ENCODE measurements at regions not wholly inside any gene's neighbourhood (a gene's known extent, or its start where the extent isn't known, plus 50 kb on each side); places are given as distances from the start of the nearest gene placed in this dataset.
"Not testable (repeated sequence)": the region's sequence is repeated elsewhere in the genome, so short reads cannot be mapped to it uniquely, and the experiment has no call there.

GRCh38 chr2:128641421-128642080 is 322.9 kb upstream of the HS6ST1 start:
- DNase-seq: no peak

- no peak for DNase-seq
Observed at GRCh38 chr2:128642316-128642715, 323.6 kb upstream of the HS6ST1 start.

- no peak for DNase-seq
Observed at GRCh38 chr2:128642821-128643220, 324.2 kb upstream of the HS6ST1 start.

DNA sequence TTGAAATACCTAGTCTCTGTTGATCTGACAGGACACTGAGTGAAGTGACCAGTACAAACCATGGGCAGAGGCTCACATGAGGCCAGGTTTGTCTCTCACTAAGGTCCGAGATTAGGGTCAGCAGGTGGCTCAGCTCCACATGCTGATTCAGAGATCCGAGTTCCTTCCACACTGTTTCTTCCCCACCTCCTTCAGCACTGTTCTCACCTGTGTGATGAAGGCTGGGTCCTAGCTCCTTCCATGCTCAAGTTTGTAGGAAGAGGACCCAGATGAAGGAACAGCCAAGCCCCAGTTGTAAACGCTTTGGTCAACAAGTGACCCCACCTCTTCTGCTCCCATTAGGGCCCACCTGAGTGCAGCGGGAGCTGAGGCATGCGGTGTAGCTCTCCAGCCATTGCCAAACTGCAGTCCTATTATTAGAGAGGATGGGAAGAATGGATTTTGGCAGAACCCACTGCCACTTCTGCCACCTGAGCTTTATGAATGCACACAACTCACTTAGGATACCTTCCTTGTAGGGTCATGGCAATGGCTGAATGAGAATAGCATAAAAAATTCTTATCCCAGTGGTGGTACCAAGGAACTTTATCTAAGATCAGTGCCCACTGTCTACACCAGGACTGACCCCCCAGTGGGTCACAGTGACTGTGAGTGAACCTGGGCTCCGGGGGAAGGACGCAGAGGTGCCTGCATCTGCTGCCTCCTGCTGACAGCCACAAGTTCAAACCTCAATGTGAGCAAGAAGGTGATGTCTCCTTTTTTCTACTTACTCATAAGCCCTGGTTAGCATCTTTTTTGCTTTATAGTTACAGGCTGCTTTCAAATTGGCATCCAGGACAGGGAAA is 324.8 kb upstream of the HS6ST1 start:
- DNase-seq: no peak

- no peak for DNase-seq
Observed at GRCh38 chr2:128644156-128644555, 325.5 kb upstream of the HS6ST1 start.

DNA sequence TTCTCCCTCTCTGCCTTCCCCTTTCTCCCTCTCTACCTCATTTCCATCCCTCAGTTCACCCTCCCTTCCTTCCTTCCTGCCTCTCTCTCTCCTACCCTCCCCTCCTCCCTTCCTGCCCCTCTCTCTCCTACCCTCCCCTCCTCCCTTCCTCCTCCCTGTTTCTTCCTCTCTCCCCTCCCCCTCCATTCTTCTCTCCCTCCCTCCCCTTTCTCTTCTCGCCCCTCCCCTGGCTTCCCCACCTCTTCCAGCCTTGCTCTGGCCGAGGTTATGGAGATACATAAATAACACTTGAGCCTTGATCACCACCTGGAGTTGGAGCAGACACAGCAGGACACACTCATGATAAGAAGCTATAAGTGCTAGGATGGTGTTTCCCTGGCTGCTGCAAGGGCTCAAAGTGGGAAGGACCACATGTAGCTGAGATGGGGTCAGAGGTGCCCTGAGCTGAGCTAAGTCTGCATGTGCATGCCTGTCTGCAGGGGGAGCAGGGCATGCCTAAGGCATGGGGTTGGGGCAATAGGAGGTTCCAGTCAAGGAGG is 326.1 kb upstream of the HS6ST1 start:
- DNase-seq: no peak

DNA sequence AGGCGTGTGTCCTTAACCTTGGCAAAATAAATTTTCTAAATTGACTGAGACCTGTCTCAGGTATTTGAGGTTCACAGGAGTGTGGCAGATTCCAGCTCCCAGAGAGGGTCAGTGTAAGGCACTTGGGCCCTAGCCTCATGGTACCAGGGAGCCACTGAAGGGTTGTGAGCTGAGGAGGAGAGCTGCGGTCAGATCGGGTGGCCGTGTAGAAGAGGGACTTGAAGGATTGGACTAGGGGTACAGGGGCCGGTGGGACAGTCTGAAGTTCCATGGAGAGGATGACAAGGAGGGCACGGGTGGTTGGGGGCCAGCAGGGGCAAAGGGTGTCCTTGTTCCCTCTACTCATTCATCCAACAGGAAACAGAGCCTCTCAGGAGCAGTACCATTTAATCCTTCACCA is 327.0 kb upstream of the HS6ST1 start:
- DNase-seq: no peak

DNA sequence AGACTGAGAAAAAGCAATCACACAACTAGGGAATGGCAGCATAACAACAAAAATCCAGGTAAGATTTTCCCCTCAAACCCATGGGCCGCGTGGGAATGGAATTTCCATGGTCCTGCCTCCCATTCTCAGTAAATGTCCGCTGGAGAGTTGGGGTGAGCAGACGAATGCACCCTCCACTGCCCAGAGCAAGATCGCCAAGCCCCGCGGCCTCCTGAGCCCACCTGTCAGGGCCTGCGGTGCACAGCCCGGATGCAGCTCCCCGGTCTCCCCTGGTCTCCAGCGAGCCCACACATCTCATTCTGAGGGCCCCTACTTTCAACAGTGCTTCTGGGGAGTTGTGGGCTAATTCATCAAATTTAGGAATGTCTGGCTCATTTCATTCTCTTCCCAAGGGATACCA is 327.4 kb upstream of the HS6ST1 start:
- no peak for DNase-seq

- DNase-seq: no peak
Observed at GRCh38 chr2:128646691-128647090, 328.0 kb upstream of the HS6ST1 start.

DNA sequence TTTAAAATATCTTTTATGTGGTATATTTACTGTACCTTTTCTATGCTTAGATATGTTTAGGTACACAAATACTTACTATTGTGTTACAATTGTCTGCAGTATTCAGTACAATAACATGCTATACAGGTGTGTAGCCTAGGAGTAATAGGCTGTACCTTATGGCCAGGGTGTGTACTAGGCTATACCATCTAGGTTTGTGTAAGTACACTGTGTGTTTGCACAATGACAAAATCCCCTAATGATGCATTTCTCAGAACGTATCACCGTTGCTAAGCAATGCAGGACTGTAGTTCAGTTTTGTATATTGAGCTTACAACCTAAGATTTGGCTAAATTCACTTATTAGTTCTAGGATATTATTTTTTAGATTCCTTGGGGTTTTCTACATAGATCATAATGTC is 332.3 kb upstream of the HS6ST1 start:
- no peak for DNase-seq

DNA sequence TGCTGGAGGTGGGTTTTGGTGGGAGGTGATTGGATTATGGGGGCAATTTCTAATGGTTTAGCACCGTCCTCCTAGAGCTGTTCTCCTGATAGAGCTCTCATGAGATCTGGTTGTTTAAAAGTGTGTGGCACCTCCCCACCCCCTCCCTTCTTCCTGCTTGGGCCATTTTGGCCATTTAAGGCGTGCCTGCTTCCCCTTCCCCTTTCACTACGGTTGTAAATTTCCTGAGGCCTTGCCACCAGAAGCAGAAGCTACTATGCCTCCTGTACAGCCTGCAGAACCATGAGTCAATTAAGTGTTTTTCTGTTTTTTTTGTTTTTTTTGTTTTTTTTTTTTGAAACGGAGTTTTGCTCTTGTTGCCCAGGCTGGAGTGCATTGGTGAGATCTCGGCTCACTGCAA is 335.7 kb upstream of the HS6ST1 start:
- DNase-seq: no peak

- DNase-seq: no peak
Observed at GRCh38 chr2:128660836-128661235, 342.2 kb upstream of the HS6ST1 start.

DNA sequence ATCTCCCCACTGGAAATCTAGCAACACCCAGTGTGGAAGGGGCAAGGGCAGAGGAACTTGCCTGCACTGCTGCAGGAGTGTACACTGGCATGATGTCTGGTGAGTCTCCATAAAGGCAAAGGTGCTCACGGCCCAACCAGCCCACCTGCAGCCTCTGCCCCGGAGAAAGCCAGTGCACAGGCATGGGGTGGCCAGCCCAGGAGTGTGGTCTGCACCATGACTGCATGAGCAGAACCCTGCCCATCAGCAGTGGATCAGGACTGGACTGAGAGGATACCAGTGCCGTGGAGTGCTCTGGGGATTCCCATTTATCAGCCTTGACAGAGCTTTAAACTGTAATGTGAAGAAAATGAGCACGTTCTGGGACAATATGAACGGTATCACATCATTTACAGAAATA is 342.6 kb upstream of the HS6ST1 start:
- DNase-seq: no peak

DNA sequence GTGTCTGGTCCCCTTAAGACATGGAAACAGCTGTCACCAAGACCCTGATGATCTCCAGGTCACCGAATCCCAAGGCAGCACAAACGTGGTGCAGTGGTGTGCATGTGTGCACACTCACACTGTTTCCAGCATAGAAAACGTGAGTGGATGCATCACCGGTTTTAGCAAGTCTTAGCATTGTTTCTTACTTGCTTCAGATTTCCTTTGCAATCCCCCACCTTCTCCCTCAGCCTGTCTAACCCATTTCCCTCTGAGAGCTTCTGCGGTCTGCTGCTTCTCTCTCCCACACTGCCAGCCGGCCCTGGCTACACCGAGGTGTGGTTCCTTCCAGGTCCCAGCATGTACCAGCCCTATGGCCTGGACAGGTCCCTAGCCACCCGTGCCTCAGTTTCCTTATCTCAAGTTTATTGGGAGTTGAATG is 343.4 kb upstream of the HS6ST1 start:
- no peak for DNase-seq

DNA sequence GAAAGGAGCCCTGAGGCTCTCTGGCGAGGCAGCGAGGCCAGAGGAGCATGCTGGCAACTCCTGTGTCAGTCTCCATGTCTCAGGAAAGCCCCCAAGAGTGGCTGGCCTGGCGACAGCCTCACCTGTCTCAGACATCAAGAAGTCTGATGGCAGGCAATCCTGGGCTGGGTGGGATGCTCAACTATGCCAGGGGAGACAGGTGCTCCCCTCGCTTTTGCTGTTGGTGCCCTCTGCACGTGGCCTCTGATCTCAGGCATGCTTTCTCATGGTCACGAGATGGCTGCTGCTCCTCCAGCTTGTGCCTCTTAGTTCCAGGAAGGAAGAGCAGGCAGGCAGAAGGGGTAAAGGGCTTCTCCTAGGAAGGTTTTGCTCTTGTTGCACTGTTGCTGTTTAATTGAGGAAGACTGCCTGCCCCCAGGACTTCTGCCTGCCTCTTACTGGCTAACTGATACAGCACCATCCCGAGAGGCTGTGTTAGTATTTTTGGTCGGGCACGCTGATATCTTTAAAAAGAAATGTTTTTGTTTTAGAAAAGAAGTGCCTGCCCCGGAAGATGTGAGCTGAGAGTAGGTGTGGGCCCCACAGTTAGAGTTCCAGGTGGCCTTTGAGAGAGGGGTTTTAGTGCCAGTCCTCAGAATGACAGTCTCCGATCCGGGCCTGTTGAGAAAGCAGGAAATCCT is 344.8 kb upstream of the HS6ST1 start:
- DNase-seq: no peak

GRCh38 chr2:128664499-128664971 is 345.9 kb upstream of the HS6ST1 start:
- no peak for DNase-seq

DNA sequence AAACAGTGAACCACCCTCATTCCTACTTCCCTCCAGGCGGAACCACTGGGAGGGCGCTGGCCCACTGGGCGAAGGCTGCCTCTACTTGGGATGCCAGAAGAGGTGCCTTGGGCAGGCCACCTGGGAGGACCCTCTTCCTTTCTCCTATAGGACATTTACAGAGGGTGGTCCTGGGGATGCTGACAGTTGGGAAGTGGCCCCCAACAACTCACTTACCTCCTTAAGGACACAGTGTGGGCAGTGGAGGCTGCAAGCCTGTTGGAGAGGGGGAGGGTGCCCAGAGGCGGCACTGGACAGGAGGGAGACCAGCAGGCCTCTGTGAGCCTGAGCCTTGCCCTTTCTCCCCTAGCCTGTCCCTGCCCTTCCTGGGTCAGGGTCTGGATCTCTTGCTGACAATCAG is 346.4 kb upstream of the HS6ST1 start:
- no peak for DNase-seq

DNA sequence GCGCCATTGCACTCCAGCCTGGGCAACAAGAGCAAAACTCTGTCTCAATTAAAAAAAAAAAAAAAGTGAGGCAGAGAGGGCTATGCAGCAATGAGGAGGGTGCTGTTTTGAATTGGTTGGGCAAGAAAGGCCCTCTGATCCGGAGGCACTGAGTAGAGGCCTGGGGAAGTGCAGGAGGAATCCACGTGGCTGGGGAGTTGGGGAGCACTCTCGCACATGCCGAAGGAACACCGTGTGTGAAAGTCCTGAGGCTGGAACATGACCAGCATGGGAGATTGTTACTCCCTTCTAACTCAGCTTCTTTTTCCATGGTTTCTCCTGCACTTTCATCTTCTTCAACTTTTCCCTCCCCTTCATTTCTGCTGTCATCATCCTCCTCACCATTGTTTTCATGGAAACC is 347.9 kb upstream of the HS6ST1 start:
- no peak for DNase-seq

DNA sequence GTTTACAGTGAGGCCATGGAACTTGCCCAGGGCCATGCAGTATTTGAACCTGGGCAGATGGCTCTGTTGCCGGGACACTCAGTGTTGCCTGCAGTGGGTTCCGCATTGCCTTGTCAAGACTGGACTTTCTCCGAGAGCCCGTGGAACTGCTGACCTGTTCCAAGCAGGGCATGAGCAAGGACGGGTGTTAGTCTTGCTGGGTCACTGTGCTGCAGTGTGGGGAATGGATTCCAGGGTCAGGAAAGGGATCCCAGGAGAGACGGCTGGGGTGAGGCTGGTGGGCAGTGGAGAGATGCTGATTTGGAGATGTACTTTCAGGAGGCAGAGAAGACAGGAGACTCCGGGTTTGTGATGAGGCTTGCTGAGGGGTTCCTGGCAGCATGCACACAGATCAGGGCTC is 348.7 kb upstream of the HS6ST1 start:
- DNase-seq: no peak

DNA sequence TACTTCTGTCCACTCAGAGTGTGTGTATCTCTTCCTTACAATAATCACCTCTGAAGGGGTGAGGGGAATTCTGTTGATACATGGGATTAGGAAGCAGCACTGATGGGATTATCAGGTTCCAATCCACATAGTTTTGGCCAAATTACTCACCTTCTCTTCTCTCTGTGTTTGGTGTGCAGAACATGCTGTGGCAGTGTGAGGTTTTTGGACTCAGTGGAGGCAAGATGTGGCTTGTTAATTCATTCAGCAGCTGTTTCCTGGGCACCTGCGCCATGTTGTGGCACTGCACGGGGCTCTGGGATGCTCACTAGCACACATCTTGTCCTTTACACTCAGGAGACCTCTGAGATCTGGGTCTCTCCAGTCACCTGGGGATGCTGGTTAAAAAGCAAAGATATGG is 350.3 kb upstream of the HS6ST1 start:
- no peak for DNase-seq

- no peak for DNase-seq
Observed at GRCh38 chr2:128670066-128670465, 351.4 kb upstream of the HS6ST1 start.

GRCh38 chr2:128671981-128672757 is 353.5 kb upstream of the HS6ST1 start:
- not testable (repeated sequence) for DNase-seq

- DNase-seq: not testable (repeated sequence)
Observed at GRCh38 chr2:128679680-128680079, 361.0 kb upstream of the HS6ST1 start.

Data from NCI-H1417 treated with DMSO at 0.1 percent for 48 hours (cell line).